ENCODE measurements at regions not wholly inside any gene's neighbourhood (a gene's known extent, or its start where the extent isn't known, plus 50 kb on each side); places are given as distances from the start of the nearest gene placed in this dataset.

DNA sequence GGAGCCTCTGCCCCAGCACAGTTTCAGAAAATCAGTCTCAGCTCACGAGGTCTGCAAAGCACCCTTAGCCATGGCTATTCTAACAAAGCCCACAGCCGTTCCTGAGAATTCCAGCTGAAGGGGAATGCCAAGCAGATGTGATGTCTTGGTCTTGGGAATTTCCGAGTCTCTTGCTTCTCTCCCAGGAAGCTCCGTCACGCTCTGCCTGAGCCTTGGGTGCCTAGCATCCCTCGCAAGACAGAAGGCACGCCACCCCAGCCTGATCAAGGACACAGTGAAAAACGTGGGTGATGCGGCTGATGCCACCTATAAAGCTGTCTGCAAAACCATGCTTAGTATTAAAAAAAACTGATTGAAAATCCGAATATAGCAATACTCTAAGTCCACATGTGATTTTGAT lies 254.6 kb downstream of the SH3BP4 start:
- no peak for TF ChIP-seq CTCF (conservative IDR thresholded peaks at IDR 0.05 in 1 of 2, IDR thresholded peaks at IDR 0.05 in 1 of 2; ENCODE audit: low read depth in 1 of 2, low read length in 2 of 2)
- TF ChIP-seq EZH2 (IDR thresholded peaks at IDR 0.05; ENCODE audit: low read length, missing control alignments), result no peak

Data from fibroblast of lung (primary cell).